CD4-positive, alpha-beta T cell treated with Interleukin-4 for 1 hour (primary cell): ENCODE measurements at regions not wholly inside any gene's neighbourhood (a gene's known extent, or its start where the extent isn't known, plus 50 kb on each side); places are given as distances from the start of the nearest gene placed in this dataset.
A peak's percentile ranks its signal among the peaks of the same experiment; 100 is the strongest.

Experiments used
- DNase-seq, 2 donors: peaks; one replicate each; pipeline ENCODE4 v3.0.0-alpha.2; 2020 to 2022

DNA sequence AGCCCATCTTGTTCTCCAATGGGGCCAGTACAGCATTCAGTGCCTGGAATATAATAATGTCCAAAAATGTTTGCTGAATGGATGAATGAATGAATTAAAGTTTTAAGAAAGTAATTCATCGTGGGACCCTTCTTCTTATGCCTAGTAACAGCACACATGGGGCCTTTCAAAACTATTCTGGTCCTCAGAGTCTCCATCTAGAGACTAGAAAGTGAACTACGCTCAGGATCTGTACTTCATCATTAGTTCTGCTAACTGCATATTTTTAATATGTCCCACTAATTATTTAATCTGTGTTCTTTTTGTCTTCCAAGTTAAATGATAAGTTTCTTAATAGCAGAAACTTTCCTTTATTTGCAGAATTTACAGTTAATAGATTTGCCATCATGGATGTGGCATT is 172.5 kb downstream of the SMAD2 start:
- DNase-seq = no peak

DNA sequence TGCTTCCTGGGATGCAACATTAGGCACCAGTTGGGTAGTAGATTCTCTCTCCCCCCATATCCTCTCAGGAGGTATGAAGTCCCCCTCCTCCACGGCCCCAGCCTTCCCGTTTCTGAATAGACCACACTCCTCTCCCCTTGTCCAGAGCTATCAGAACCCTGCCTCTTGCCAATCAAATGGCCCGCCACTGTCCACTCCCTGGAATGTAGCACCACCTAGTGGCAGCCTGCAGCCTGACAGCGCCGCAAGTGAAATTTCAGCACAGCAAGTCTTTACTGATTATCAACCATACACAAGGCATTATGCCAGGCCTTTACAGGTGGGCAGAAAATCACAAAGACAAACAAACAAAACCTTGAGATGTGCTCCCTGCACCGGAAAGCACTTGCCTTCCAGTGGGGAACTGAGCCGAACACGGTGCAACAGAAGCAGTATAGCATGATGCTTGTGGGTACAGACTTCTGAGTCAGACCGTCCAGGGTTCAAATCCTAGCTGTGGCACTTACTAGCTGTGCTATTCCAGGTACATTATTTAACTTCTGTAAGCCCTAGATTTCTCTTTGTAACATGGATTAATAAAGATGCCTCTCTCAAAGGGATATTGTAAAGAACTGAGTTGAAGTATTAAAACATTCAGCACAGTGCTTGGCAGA is 174.0 kb downstream of the SMAD2 start:
- peak; percentile 42 for DNase-seq

GRCh38 chr18:47755102-47755456 is 175.4 kb downstream of the SMAD2 start:
- no peak for DNase-seq

GRCh38 chr18:47754311-47755101 is 176.0 kb downstream of the SMAD2 start:
- peak in 1 of 2 donors; percentile 29 for DNase-seq

DNA sequence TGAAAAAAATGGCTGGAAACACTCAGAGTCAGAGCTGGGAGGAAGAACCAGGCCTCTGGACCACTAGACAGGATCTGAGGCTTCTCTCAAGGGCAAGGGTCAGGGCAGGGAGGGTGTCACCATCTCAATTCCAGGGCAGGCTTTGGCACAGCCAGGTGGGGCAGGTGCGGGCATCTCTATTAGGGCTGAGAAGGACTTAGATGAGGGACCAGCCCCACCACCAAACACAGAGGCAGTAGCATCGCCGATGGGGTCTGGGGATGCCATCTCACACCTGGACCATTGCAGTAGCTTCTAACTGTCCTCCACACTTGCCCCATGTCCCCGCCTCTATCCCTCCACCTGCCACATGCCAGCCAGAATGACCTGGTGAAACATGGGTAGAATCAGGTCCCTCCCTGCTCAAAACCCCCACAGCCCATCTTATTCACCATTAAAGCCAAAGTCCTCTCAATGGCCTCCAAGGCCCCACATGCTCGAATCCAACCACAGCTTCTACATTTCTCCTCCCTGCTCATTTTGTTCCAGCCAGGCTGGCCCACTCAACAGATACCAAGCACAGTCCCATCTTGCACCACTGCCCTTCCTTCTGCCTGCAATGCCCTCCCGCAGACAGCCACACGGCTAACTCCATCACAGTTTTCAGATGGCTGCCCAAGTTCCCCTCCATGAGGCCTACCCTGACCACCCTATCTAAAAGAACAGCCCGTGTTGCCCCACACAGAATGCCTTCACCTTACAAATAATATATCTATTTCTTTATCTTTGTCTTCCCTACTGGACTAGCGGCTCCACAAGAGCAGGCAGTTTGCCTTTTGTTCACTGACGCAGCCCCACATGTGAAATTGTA is 177.4 kb downstream of the SMAD2 start:
- no peak for DNase-seq

DNA sequence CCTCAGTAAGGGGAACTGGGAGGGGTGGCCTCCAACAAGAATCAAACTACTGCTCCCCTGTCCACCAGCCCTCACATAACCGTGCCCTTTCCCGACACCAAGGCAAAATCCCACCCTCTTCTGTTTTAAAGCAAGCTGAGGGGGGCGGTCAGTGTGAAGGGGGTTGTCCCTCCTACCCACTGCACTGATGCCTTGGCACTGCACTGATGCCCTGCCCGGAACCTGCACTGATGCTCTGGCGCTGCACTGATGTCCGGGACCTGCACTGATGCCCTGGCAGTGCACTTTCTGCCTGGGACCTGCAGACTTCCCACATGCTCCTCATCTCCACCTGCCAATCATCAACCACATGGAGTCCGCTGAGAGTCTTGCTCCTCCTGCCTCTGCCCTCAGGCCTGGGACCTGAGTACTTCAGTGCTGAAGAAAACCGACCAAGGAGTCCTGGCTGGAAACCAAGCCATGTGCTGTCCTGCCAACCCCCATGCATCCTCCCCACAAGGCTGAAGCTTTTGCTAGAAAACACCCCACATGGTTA is 179.5 kb downstream of the SMAD2 start:
- no peak for DNase-seq

- DNase-seq = no peak
These were observed 180.9 kb downstream of the SMAD2 start for GRCh38 chr18:47749600-47749973.

DNA sequence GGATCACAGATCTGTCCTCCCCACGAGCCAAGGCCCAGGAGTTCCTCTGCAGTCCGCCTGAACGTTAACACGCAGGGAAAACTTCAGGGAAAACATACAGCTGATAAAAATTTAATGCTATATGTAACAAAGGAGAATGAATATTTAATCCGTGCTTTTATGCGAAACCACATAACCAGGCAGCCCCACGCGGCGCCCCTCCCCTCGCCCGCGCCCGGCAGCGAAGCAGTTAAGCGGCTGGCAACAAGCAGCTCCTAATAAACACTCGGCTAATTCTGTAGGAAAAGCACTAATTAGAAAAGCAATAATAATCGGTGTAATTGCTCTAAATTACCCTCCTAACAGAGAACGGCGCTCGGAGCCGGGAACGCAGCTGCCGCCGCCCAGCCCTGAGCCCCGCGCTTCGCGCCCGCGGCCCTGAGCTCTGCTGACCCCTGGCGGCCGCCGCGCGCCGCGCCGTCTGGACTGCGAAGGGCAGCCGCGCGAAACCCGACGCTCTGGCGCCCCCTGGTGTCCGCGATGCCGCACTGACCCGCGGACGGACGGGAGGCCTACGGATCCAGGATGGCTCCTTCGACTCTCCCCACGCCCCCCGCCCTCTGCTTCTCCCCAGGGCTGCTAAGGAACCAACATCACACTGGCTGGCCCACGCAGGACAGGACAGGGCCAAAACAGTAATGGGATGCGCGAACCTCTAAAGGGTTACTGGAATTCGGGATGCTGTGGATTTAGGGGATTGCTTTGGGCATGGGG is 181.4 kb downstream of the SMAD2 start:
- peak; percentile 76 to 78 for DNase-seq

- DNase-seq = no peak
These were observed 182.2 kb downstream of the SMAD2 start for GRCh38 chr18:47748093-47748796.

DNA sequence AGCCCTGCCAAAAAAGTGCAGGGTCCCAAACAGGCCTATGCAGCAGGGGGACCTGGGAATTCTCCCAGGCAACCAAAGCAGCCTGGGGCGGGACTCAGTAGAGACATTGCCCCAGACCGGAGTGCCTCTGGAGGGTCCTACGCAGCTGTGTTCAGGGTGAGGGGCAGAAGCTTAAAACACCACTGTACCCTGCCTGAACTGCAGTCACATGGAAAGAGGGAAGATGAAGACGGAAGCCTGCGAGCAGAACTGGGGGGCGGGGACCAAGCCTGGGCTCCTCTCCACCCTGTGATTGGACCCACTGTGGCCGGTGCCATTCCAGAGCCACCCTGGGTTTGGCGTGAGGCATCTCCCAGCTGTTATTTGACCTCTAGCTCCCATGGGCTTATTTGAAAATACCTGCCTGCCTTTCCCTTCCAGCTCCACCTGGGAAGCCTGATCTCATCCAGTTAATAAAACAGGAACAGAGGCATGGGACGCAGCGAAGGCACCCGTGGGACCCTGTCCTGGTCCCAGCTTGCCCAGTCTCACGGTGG is 183.1 kb downstream of the SMAD2 start:
- DNase-seq = no peak

DNA sequence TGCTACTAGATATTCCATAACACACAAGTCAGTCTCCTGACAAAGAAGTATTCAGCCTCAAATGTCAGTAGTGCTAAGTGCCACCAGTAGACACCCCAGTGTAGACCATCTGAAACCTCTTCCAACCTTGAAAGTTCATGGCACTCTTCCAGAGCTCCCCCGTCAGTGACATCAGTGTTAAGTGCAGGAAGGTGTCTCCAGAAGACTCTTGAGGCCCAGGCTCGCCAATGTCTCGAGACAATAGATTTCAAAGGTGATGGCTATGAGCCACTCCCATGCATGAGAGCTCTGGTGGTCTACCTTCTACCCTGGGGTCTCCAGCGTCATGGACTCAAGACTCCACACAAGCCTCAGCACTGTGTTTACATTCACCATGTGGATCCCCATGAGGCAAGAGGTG is 183.8 kb downstream of the SMAD2 start:
- DNase-seq = no peak

DNA sequence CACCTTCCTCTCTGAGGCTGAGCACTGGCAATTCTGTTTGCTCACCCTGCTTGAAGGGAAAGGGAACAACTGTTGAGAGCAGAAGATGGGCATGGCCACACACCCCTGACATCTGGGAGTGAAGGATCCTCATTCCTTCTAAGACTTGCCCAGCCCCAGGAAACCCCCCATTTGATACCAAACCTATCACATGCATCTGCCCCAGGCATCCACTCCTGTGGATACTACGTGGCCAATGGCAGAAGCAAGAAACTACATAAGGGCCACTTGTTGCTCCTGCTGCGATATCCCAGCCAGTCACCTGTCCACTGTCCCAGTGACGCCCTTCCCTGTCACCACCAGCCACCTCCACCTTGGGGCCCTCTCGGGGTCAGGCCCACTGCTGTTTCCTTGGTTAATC is 185.2 kb downstream of the SMAD2 start:
- no peak for DNase-seq

DNA sequence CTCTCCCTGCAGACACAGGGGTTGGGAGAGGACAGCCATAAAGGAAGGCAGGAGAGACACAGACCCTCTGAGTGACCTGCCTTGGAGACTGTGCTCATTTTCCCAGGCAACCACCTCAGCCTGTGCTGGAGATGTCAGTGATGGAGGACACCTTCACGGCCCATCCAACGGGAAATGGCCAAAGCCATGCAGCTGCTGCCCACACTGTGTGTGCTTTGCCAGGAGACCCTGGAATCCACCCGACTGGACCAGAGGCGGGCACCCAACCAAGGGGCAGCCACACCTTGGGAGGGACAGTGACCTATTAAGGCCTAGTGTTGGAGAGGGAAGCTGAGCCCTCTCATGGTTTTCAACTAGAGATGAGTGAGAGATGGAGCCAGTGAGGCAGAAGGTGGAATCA is 192.5 kb downstream of the SMAD2 start:
- DNase-seq = no peak

DNA sequence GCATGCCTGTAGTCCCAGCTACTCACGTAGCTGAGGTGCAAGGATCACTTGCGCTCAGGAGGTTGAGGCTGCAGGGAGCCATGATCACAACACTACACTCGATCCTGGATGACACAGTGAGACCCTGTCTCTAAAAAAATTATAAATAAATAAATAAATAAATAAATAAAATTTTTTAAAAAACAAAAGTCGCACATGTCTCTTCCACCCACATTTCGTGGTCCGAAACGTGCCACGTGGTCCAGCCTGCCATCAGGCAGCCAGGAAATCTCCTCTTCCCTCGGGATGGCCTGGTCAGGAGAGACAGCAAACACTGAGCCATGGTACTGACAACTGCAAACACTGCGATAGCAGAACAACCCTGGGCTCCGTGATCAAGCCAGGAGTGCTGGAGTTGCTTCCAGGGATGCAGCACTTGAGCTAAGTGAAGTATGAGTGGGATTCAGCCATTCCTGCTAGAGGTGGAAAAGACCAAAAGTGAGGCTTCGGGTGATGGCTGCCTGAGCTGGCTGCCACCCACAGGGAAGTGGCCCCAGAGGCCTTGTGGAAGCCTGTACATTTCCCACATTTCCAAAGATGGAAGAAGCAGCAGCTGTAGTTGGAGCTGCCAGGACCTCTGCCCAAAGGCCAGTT is 193.1 kb downstream of the SMAD2 start:
- no peak for DNase-seq

DNA sequence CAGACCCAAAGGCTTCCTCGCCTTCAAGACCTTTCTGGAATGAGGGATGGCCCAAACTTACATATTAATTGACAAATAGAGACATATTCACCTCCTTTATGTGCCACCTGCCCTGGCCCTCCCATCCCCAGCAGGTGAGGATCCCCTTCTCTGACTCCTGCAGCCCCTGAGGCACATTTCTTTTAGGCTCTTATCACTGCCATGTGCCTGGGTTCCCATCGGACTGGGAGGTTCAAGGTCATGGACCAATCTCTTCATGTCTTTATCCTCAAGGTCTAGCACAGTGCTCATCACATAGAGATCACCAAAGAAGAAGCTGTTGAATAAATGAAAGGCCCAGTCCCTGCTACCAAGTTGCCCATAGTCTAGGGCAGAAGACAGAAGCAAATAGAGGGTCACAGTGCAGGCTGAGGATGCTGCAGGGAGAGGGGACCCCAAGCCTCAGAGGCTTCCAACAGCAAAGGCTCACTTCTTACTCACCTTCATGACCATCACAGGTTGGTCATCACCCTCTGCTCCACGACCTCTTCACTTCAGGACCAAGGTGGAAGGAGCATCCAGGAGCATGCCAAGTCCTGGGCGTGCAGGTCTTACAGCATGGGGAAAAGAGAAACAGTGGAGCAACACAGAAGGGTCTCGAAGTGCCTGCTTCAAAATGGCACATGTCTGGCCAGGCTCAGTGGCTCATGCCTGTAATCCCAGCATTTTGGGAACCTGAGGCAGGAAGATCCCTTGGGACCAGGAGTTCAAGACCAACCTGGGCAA is 193.9 kb downstream of the SMAD2 start:
- DNase-seq = no peak

DNA sequence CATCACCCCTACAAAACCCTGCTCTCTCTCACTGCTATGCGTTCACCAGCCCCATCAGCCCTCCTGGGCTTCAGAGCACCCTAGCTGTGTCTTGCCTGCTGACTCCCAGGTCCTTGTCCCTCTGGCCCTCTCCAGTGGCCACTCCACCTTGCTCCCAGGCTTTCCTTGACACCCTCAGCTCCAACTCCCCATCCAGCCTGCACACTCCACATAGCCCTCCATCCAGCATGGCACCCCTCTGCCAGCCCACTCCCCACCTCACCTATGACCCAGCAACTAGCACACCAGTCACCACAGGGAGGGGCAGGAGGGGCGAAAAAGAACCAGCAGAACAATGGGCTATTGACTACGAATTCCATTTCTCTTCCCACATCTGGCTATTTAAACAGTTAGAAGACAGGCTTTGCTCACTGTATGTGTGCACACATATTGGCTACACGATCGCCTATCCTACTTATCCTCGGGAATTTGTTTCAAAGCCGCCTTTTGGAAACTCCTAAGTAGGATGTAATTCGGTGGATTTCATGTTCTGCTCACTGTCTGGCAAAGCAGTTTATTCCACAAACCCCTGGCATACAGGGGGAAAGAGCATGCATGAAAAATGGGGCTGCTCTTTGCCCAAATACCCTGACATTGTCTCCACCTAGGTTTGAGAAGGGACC is 195.3 kb downstream of the SMAD2 start:
- no peak for DNase-seq

DNA sequence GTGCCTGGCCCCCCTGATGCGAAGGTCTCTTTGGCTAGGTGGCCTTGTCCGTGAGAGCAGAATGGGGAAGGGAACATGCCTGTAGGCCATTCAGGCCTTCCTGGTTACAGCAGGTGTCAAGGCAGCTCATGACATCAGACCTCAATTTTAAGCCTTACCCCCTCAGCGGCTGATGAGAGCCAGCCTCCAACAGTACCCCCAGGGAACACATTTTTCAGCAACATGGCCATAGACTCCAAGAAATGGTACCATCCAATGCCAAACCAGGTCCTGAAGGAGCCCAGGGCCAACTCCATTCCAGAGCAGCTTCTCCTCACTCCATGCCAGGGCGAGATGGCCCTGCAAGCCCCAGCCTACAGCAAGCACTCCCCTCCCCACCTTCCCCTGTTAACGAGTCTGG is 199.2 kb downstream of the SMAD2 start:
- DNase-seq = no peak

GRCh38 chr18:47730795-47731194 is 199.7 kb downstream of the SMAD2 start:
- DNase-seq = no peak

DNA sequence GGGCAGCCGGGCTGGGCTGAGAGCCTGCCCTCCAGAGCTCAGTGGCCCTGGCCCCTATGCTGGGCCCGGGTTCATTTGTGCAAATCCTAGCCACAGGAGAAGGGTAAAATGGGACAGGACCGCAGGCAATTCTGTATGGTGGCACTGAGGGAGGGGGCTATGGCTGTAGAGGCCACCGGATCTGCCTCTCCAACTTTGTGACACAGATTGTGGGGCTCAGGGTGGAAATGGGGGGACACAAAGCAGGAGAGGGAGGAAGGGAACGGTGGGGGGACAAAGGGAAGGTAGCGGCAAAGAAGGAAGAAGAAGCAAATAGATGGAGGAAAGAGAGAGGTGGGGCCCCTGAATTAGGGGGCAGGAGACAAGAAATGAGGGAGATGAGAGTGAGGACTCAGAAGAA is 201.1 kb downstream of the SMAD2 start:
- peak in 1 of 2 donors; percentile 3 for DNase-seq

GRCh38 chr18:47728921-47729320 is 201.5 kb downstream of the SMAD2 start:
- no peak for DNase-seq
